K562 (cell line): ENCODE measurements at regions not wholly inside any gene's neighbourhood (a gene's known extent, or its start where the extent isn't known, plus 50 kb on each side); places are given as distances from the start of the nearest gene placed in this dataset.

Experiments used
- ATAC-seq: fragments of 200-7000 bp; cut with Tn5 transposase; 3 replicates; pipeline ENCODE4 v1.9.1; 2020; ENCODE audit warnings: moderate library complexity
- BruUV-seq: library from RNA; stranded (reverse); fragments of 400-500 nt; replicated peaks from 2 replicates; lab custom pipeline; 2021; lab: Mats Ljungman, UMichigan
- CTCF ChIA-PET: fragments of 300-600 bp; formaldehyde crosslinking; extraction: SDS; loops from one replicate; lab custom pipeline; 2021; ENCODE audit warnings: low intra/inter-chr PET ratio; lab: Yijun Ruan, JAX
- POLR2A ChIA-PET: fragments of 300-600, 350-650 bp; sonication (Branson Sonifier 250); formaldehyde crosslinking; extraction: SDS; loops from one replicate; lab custom pipeline; 2021; ENCODE audit warnings: antibody characterized with exemption, inconsistent platforms; lab: Yijun Ruan, JAX
- DNase-seq, 4 experiments: peaks; one replicate each; pipeline versions ENCODE4 v3.0.0 to v3.0.0-alpha.2; 2011 to 2018; ENCODE audit warnings: low spot score in 3 of 4, mixed read lengths in 3 of 4; ENCODE audit errors: extremely low read depth in 1 of 4
- FAIRE-seq: peaks from 2 replicates; lab custom pipeline; 2011; peaks lifted over from hg19 to GRCh38; lab: Jason Lieb, UNC
- H2AFZ ChIP-seq: 2 replicates; pipeline ENCODE4 v1.6.0; 2011; ENCODE audit warnings: low read depth, low read length, control low read depth, inconsistent platforms
- H3K27ac ChIP-seq: fragments of 200-600 bp; 3 replicates; pipeline ENCODE4 v1.8.0; 2011; ENCODE audit warnings: low read depth, mild to moderate bottlenecking, control low read depth, inconsistent platforms, low read length, moderate library complexity, mixed read lengths; ENCODE audit errors: extremely low read depth
- H3K27me3 ChIP-seq, 2 experiments: fragments of 300-600 bp in 1 of 2; 2 replicates in 1 of 2; 3 replicates in 1 of 2; pipeline versions ENCODE4 v1.6.0 to v1.8.0; 2011; ENCODE audit warnings: inconsistent platforms in 2 of 2, low read length in 2 of 2, mild to moderate bottlenecking in 1 of 2, mixed read lengths in 1 of 2, moderate library complexity in 1 of 2; ENCODE audit not compliant: control insufficient read depth in 2 of 2, insufficient read depth in 2 of 2
- H3K36me3 ChIP-seq: fragments of 300-600 bp; 3 replicates; pipeline ENCODE4 v1.8.0; 2011; ENCODE audit warnings: mild to moderate bottlenecking, low read length, inconsistent platforms; ENCODE audit not compliant: control insufficient read depth, insufficient read depth
- H3K4me1 ChIP-seq, 2 experiments: fragments of 200-600 bp in 1 of 2; replicated peaks in 1 of 2; 2 replicates in 1 of 2; 3 replicates in 1 of 2; pipeline versions ENCODE4 v1.5.1 to v1.8.0; 2011; ENCODE audit warnings: inconsistent platforms in 2 of 2, low read length in 2 of 2, mild to moderate bottlenecking in 1 of 2, mixed read lengths in 1 of 2, moderate library complexity in 1 of 2; ENCODE audit not compliant: control insufficient read depth in 2 of 2, insufficient read depth in 2 of 2
- H3K4me2 ChIP-seq: 2 replicates; pipeline ENCODE4 v1.6.1; 2011; ENCODE audit warnings: low read length, control low read depth, inconsistent platforms, mixed read lengths; ENCODE audit not compliant: insufficient read depth
- H3K4me3 ChIP-seq: fragments of 200-600 bp; sonication (generic), shearing (Covaris generic); 2 replicates; pipeline ENCODE4 v1.5.1; 2016; ENCODE audit warnings: control low read depth, inconsistent platforms
- H3K79me2 ChIP-seq: fragments of 200-600 bp; 3 replicates; pipeline ENCODE4 v1.8.0; 2011; ENCODE audit warnings: low read length, inconsistent platforms; ENCODE audit not compliant: control insufficient read depth, insufficient read depth
- H3K9ac ChIP-seq, 2 experiments: 2 replicates each; pipeline versions ENCODE4 v1.6.0 to v1.6.1; 2011; ENCODE audit warnings: low read depth in 2 of 2, low read length in 2 of 2, control low read depth in 1 of 2, inconsistent platforms in 1 of 2, mild to moderate bottlenecking in 1 of 2, mixed read lengths in 1 of 2; ENCODE audit not compliant: insufficient read depth in 1 of 2
- H3K9me1 ChIP-seq: one replicate; pipeline ENCODE4 v1.6.0; 2011; ENCODE audit warnings: inconsistent platforms, mild to moderate bottlenecking, low read length, moderate library complexity; ENCODE audit not compliant: control insufficient read depth, insufficient read depth
- H3K9me3 ChIP-seq: replicated peaks from 2 replicates; pipeline ENCODE4 v1.5.1; 2011; ENCODE audit warnings: low read depth, low read length, inconsistent platforms; ENCODE audit not compliant: control insufficient read depth, insufficient read depth
- H4K20me1 ChIP-seq: replicated peaks from 2 replicates; pipeline ENCODE4 v1.6.1; 2011; ENCODE audit warnings: low read length, inconsistent platforms, mixed read lengths; ENCODE audit not compliant: control insufficient read depth, insufficient read depth
- FOXA1 ChIP-seq: fragments of 450-650 bp; IDR thresholded peaks from 2 replicates; pipeline ENCODE4 v1.6.1; 2016; ENCODE audit warnings: mild to moderate bottlenecking, borderline replicate concordance
- PML ChIP-seq: IDR thresholded peaks from 2 replicates; pipeline ENCODE4 v1.6.1; 2012; ENCODE audit warnings: low read length, inconsistent platforms
- POLR3G ChIP-seq: IDR thresholded peaks from 2 replicates; pipeline ENCODE4 v1.6.1; 2011; ENCODE audit not compliant: insufficient read length, insufficient replicate concordance; ENCODE audit errors: extremely low read depth
- SMAD2 ChIP-seq: fragments of 150-350 bp; IDR thresholded peaks from 2 replicates; pipeline ENCODE4 v1.6.1; 2014; ENCODE audit warnings: low read depth, mild to moderate bottlenecking, low read length
- ZBTB17 ChIP-seq: fragments of 450-650 bp; formaldehyde crosslinking; IDR thresholded peaks from 2 replicates; pipeline ENCODE4 v1.4.0; 2020; ENCODE audit warnings: mild to moderate bottlenecking
- ZBTB8A ChIP-seq: fragments of 450-650 bp; IDR thresholded peaks from 2 replicates; pipeline ENCODE4 v1.6.1; 2018; ENCODE audit warnings: mild to moderate bottlenecking, moderate library complexity; ENCODE audit not compliant: partially characterized antibody
- ZC3H11A ChIP-seq: IDR thresholded peaks from 2 replicates; pipeline ENCODE4 v1.6.1; 2012; ENCODE audit warnings: low read depth, low read length, improper control_type of control experiment
- ZNF175 ChIP-seq: fragments of 200-800 bp; sonication (Bioruptor generic); IDR thresholded peaks from 2 replicates; pipeline ENCODE4 v1.6.1; 2016; ENCODE audit warnings: low read depth, mild to moderate bottlenecking, missing genetic modification characterization, missing compliant biosample characterization
- WGBS: fragments of 100-300 bp; shearing (Covaris generic); methylation state at CpG from one replicate; pipeline ENCODE4 v1.1.6; 2016; ENCODE audit warnings: low coverage, mixed read lengths; ENCODE audit not compliant: insufficient coverage; ENCODE audit errors: missing lambda C conversion rate; 5-methylcytosine and 5-hydroxymethylcytosine counted together
- in situ Hi-C: fragments of 300-500 bp; cut with MboI; formaldehyde crosslinking; loops from 4 replicates; pipeline ENCODE4 v1.15.0; 2018; ENCODE audit warnings: inconsistent platforms, mixed read lengths
- intact Hi-C: fragments of 100-400 bp; cut with micrococcal nuclease; formaldehyde crosslinking; loops from 2 replicates; pipeline ENCODE4 v1.14.2; 2022
- TF ChIP-seq, protein P1 (sequence below): sonication (generic); formaldehyde crosslinking; IDR thresholded peaks from 2 replicates; pipeline ENCODE4 v1.8.1; 2023; ENCODE audit warnings: mild to moderate bottlenecking, missing genetic modification reagents

DNA sequence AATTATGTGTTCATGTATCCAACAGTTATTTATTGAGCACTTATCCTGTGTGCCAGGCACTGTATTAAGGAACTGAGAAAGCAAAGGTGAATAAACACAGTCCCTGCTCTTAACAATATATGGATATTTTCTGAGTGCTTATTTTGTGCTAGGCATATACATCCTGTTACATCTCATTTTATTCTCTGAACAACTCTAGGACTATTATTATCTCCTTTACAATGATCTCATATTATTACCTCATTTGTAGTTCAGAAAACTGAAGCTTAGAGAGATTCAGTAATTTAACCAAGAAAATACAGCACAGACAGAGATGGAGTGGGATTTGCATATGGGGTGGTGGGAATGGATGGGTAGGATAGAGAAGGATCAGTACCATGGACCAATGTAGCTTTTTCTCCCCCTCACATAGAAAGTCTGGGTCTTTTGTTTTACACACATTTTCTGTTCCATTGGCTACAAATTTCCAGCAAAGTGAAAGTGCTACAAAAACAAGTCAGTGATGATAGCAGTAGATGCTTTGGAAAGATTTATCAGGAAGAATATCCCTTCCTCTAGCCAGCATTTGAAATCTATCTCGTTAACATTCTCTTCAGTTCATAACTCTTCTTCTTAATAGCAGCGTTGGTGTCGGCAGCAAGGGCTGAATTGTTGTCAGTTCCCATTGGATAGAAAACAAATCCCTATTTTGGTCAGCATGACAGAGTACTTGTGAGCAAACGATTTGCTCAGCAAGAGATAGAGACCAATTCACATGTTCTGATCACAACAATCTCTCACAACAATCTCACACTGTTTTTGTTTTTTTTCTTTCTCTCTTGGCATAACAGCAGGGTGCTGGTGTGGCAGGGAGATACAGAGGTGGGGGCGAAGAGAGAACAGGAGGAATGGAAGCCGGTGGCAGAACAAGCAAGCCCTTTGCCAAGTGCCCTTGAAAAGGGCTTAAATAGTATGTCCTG is 102.2 kb upstream of the KCTD1 start:
- H3K4me2 ChIP-seq = no peak overlapping the region
- TF ChIP-seq ZBTB8A (no peak), SMAD2 (no peak), PML (no peak), ZNF175 (no peak), ZC3H11A (no peak), FOXA1 (no peak), POLR3G (no peak), ZBTB17 (CRISPR knock-in tag) (no peak)
- TF ChIP-seq, protein P1, sequence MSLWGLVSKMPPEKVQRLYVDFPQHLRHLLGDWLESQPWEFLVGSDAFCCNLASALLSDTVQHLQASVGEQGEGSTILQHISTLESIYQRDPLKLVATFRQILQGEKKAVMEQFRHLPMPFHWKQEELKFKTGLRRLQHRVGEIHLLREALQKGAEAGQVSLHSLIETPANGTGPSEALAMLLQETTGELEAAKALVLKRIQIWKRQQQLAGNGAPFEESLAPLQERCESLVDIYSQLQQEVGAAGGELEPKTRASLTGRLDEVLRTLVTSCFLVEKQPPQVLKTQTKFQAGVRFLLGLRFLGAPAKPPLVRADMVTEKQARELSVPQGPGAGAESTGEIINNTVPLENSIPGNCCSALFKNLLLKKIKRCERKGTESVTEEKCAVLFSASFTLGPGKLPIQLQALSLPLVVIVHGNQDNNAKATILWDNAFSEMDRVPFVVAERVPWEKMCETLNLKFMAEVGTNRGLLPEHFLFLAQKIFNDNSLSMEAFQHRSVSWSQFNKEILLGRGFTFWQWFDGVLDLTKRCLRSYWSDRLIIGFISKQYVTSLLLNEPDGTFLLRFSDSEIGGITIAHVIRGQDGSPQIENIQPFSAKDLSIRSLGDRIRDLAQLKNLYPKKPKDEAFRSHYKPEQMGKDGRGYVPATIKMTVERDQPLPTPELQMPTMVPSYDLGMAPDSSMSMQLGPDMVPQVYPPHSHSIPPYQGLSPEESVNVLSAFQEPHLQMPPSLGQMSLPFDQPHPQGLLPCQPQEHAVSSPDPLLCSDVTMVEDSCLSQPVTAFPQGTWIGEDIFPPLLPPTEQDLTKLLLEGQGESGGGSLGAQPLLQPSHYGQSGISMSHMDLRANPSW (CRISPR knock-in tag) = no peak
- no peaks in the 10 kb centered on the region for H3K9me3 ChIP-seq
- in situ Hi-C loops = no loop called here
- no peaks in the 10 kb centered on the region for H3K9me1 ChIP-seq
- 1% methylated on average over 6 of the region's 6 CpGs for WGBS
- no peak for ATAC-seq
- no peak overlapping the region for H3K4me3 ChIP-seq
- BruUV-seq = no TSS peak
- DNase-seq = no peak
- ChIA-PET CTCF (interaction anchor here (0.7 kb wide), 1 partner anchor 344 kb away, joined by 5 read pairs; no protein-coding TSS in a partner anchor), POLR2A (interaction anchor here (0.6 kb wide), 1 partner anchor 781 kb away, joined by 4 read pairs; no protein-coding TSS in a partner anchor)
- FAIRE-seq = no peak
- no peaks in the 10 kb centered on the region for H3K79me2 ChIP-seq
- no peak overlapping the region for H3K27ac ChIP-seq
- no peaks in the 10 kb centered on the region for H3K4me1 ChIP-seq
- intact Hi-C loops = no loop called here
- H3K9ac ChIP-seq = no peak overlapping the region
- H3K36me3 ChIP-seq = no peaks in the 10 kb centered on the region
- peaks cover 0 to 4% of the 10 kb centered on the region in 2 experiments; a peak in 1 of 5 replicates for H3K27me3 ChIP-seq
- no peaks in the 10 kb centered on the region for H4K20me1 ChIP-seq
- H2AFZ ChIP-seq = no peak overlapping the region
